HCT116 (cell line): ENCODE measurements at regions not wholly inside any gene's neighbourhood (a gene's known extent, or its start where the extent isn't known, plus 50 kb on each side); places are given as distances from the start of the nearest gene placed in this dataset.

Experiments
- ATAC-seq: fragments of 200-7000 bp; cut with Tn5 transposase; 2 replicates; pipeline ENCODE4 v1.9.1; 2020; ENCODE audit warnings: mild to moderate bottlenecking, moderate library complexity
- BruUV-seq: library from RNA; stranded (reverse); fragments of 400-500 nt; replicated peaks from 2 replicates; lab custom pipeline; 2021; lab: Mats Ljungman, UMichigan
- CTCF ChIA-PET: fragments of 300-600 bp; sonication (Branson Sonifier 250); formaldehyde crosslinking; loops from one replicate; lab custom pipeline; 2021; ENCODE audit warnings: antibody characterized with exemption; lab: Charles Lee
- POLR2A ChIA-PET: fragments of 300-600, 350-600 bp; sonication (Branson Sonifier 250); formaldehyde crosslinking; loops from one replicate; lab custom pipeline; 2021; ENCODE audit warnings: antibody characterized with exemption; lab: Charles Lee
- RAD21 ChIA-PET, 2 experiments: fragments of 300-600 bp; sonication (Branson Sonifier 250); formaldehyde crosslinking; loops; one replicate each; lab custom pipeline; 2023; ENCODE audit warnings: low total read pairs in 2 of 2; ENCODE audit not compliant: uncharacterized antibody in 2 of 2, unreplicated experiment in 2 of 2, low non-redundant PET in 1 of 2; lab: Charles Lee
- DNase-seq: peaks from one replicate; pipeline ENCODE4 v3.0.0-alpha.2; 2010; ENCODE audit warnings: low read depth, low spot score
- H2AFZ ChIP-seq: fragments of 200-600 bp; shearing (Covaris generic), sonication (generic); 2 replicates; pipeline ENCODE4 v1.6.1; 2017; ENCODE audit warnings: low read depth, mixed run types, mixed read lengths, antibody characterized with exemption, low read length; ENCODE audit not compliant: poor library complexity, severe bottlenecking
- H3K27ac ChIP-seq: 2 replicates; pipeline ENCODE4 v1.5.1; 2012; ENCODE audit warnings: low read depth, low read length
- H3K27me3 ChIP-seq: fragments of 200-600 bp; sonication (generic); 2 replicates; pipeline ENCODE4 v1.6.1; 2016; ENCODE audit warnings: mixed run types, low read length, mixed read lengths; ENCODE audit not compliant: insufficient read depth
- H3K36me3 ChIP-seq, 2 experiments: fragments of 200-500 bp in 1 of 2; fragments of 200-600 bp in 1 of 2; sonication (Bioruptor generic) in 1 of 2; sonication (generic) in 1 of 2; 2 replicates each; pipeline versions ENCODE4 v1.5.1 to v1.6.1; 2014 to 2016; ENCODE audit warnings: low read length in 2 of 2, inconsistent platforms in 1 of 2, mixed read lengths in 1 of 2, mixed run types in 1 of 2; ENCODE audit not compliant: insufficient read depth in 2 of 2, control insufficient read depth in 1 of 2
- H3K4me1 ChIP-seq, 2 experiments: fragments of 200-600 bp in 1 of 2; sonication (generic) in 1 of 2; 2 replicates each; pipeline versions ENCODE4 v1.5.1 to v1.6.1; 2012 to 2017; ENCODE audit warnings: low read length in 2 of 2, inconsistent platforms in 1 of 2, mild to moderate bottlenecking in 1 of 2, mixed read lengths in 1 of 2, mixed run types in 1 of 2, moderate library complexity in 1 of 2; ENCODE audit not compliant: insufficient read depth in 2 of 2, control insufficient read depth in 1 of 2
- H3K4me2 ChIP-seq: fragments of 200-600 bp; sonication (generic); 2 replicates; pipeline ENCODE4 v1.6.1; 2017; ENCODE audit warnings: mixed run types, low read length, mixed read lengths
- H3K4me3 ChIP-seq, 2 experiments: fragments of 200-600 bp in 1 of 2; sonication (generic) in 1 of 2; replicated peaks in 1 of 2; 2 replicates each; pipeline ENCODE4 v1.5.1; 2011 to 2016; ENCODE audit warnings: low read length in 2 of 2, control low read depth in 1 of 2, low read depth in 1 of 2, mild to moderate bottlenecking in 1 of 2, mixed read lengths in 1 of 2, mixed run types in 1 of 2
- H3K79me2 ChIP-seq: fragments of 200-600 bp; sonication (generic); 2 replicates; pipeline ENCODE4 v1.6.1; 2017; ENCODE audit warnings: mild to moderate bottlenecking, mixed run types, low read length, moderate library complexity, mixed read lengths; ENCODE audit not compliant: insufficient read depth
- H3K9ac ChIP-seq: fragments of 200-600 bp; sonication (generic); 2 replicates; pipeline ENCODE4 v1.6.1; 2016; ENCODE audit warnings: low read length, mixed read lengths
- H3K9me2 ChIP-seq: fragments of 200-600 bp; sonication (generic), shearing (Covaris generic); 2 replicates; pipeline ENCODE4 v1.6.1; 2017; ENCODE audit warnings: mixed run types, mild to moderate bottlenecking, moderate library complexity; ENCODE audit not compliant: insufficient read depth
- H3K9me3 ChIP-seq, 2 experiments: fragments of 200-500 bp in 1 of 2; fragments of 200-600 bp in 1 of 2; sonication (Bioruptor generic) in 1 of 2; sonication (generic) in 1 of 2; 2 replicates each; pipeline ENCODE4 v1.6.1; 2014 to 2017; ENCODE audit warnings: low read length in 2 of 2, mixed read lengths in 2 of 2, inconsistent platforms in 1 of 2, low read depth in 1 of 2, mild to moderate bottlenecking in 1 of 2, mixed run types in 1 of 2, moderate library complexity in 1 of 2; ENCODE audit not compliant: control insufficient read depth in 1 of 2, insufficient read depth in 1 of 2
- H4K20me1 ChIP-seq: fragments of 200-600 bp; sonication (generic), shearing (Covaris generic); 2 replicates; pipeline ENCODE4 v1.6.1; 2017; ENCODE audit warnings: mixed run types, mild to moderate bottlenecking, moderate library complexity; ENCODE audit not compliant: insufficient read depth
- SRF ChIP-seq: IDR thresholded peaks from 2 replicates; pipeline ENCODE4 v1.6.1; 2012; ENCODE audit warnings: low read depth
- TCF7L2 ChIP-seq: IDR thresholded peaks from 2 replicates; pipeline ENCODE4 v1.7.0; 2011; ENCODE audit warnings: borderline replicate concordance, inconsistent platforms; ENCODE audit not compliant: insufficient read depth, insufficient read length; ENCODE audit errors: extremely low read depth
- ZFX ChIP-seq: fragments of 450-650 bp; IDR thresholded peaks from 2 replicates; pipeline ENCODE4 v1.6.1; 2017
- intact Hi-C: fragments of 100-400 bp; cut with micrococcal nuclease; formaldehyde crosslinking; loops from 2 replicates; pipeline ENCODE4 v1.10.0; 2022
- TF ChIP-seq, protein P1 (sequence below): IDR thresholded peaks from 2 replicates; pipeline ENCODE4 v1.6.1; 2012; ENCODE audit warnings: low read depth
- TF ChIP-seq, protein P2 (sequence below): IDR thresholded peaks from 2 replicates; pipeline ENCODE4 v1.6.1; 2012

DNA sequence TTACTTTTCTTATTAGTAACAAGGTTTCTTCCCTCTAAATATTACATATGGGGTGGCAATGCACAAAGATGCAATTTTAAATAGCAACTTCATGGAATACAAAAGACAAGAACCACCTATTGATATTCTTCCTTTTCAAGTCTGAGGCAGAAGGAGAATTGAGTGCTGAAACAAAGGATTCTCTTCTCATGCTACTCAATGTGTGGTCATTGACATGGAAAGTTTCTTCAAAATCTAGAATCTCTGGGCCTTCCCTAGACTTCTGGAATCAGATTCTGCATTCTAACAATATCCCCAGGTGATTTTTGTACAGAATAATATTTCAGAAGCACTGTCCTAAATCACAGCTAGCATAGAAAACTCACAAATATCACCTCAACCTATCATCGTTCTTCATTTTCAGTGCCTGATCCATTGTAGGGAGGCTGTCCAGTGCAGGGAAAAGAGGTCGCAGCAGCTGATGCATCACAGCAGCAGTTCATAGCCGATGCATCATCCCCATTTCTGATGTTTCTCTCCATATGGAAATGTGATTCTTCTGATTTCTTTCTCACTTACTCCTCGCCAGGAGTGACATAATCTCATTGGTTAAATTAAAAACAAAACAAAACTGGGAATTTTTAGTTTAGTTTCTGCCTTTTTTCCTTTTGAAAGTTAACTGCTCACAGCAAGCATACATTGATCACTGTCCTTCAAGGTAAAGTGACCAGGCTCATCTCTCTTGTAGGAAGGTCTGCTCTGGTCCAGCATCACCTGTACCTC lies 139.5 kb upstream of the FAM83B start:
- H3K4me1 ChIP-seq: no peaks in the 10 kb centered on the region
- H3K36me3 ChIP-seq: no peaks in the 10 kb centered on the region
- H3K4me2 ChIP-seq: no peak overlapping the region
- H3K9me3 ChIP-seq: no peaks in the 10 kb centered on the region
- TF ChIP-seq SRF (no peak), TCF7L2 (no peak)
- ChIA-PET POLR2A (no interaction called here), RAD21 (no interaction called here), CTCF (interaction anchor here (6.2 kb wide), 1 partner anchor 11 kb away, joined by 35 read pairs; no protein-coding TSS in a partner anchor)
- no peak overlapping the region for H3K4me3 ChIP-seq
- no peaks in the 10 kb centered on the region for H4K20me1 ChIP-seq
- ATAC-seq (no peak), DNase-seq (no peak)
- H3K27ac ChIP-seq: no peak overlapping the region
- H3K79me2 ChIP-seq: no peaks in the 10 kb centered on the region
- no peaks in the 10 kb centered on the region for H3K27me3 ChIP-seq
- H2AFZ ChIP-seq: no peak overlapping the region
- H3K9me2 ChIP-seq: no peaks in the 10 kb centered on the region
- intact Hi-C loops: no loop called here
- H3K9ac ChIP-seq: no peak overlapping the region
- no TSS peak for BruUV-seq

DNA sequence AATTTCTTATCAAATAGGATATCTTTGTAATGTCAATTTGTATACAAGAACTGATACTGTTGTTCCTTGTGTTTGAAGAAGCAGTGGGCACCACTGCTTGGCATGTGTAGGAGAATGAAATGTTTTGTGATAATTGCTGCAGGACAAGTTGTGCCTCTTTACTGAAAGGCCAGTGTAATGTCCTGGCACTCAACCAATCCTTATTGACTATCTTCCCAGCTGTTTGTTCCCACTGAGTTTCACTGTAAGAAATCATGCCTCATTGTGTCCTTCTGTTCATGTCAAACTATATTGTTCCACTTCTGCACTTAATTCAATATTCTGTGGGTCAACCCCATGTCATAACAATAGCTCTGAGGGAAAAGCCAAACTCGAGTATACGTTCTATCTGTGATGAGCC lies 136.1 kb upstream of the FAM83B start:
- no peak overlapping the region for H3K27ac ChIP-seq
- BruUV-seq: no TSS peak
- H3K4me1 ChIP-seq: no peaks in the 10 kb centered on the region
- no peak overlapping the region for H2AFZ ChIP-seq
- ATAC-seq (no peak), DNase-seq (no peak)
- no peaks in the 10 kb centered on the region for H3K27me3 ChIP-seq
- H3K4me3 ChIP-seq: no peak overlapping the region
- H3K9me3 ChIP-seq: no peaks in the 10 kb centered on the region
- no peak overlapping the region for H3K9ac ChIP-seq
- intact Hi-C loops: loop anchor here (10.0 kb wide), 1 partner anchor 134 kb away; the partner anchor contains the start of gene FAM83B
- H4K20me1 ChIP-seq: no peaks in the 10 kb centered on the region
- ChIA-PET POLR2A (no interaction called here), CTCF (no interaction called here), RAD21 (no interaction called here)
- H3K79me2 ChIP-seq: no peaks in the 10 kb centered on the region
- no peaks in the 10 kb centered on the region for H3K36me3 ChIP-seq
- TF ChIP-seq, protein P1, sequence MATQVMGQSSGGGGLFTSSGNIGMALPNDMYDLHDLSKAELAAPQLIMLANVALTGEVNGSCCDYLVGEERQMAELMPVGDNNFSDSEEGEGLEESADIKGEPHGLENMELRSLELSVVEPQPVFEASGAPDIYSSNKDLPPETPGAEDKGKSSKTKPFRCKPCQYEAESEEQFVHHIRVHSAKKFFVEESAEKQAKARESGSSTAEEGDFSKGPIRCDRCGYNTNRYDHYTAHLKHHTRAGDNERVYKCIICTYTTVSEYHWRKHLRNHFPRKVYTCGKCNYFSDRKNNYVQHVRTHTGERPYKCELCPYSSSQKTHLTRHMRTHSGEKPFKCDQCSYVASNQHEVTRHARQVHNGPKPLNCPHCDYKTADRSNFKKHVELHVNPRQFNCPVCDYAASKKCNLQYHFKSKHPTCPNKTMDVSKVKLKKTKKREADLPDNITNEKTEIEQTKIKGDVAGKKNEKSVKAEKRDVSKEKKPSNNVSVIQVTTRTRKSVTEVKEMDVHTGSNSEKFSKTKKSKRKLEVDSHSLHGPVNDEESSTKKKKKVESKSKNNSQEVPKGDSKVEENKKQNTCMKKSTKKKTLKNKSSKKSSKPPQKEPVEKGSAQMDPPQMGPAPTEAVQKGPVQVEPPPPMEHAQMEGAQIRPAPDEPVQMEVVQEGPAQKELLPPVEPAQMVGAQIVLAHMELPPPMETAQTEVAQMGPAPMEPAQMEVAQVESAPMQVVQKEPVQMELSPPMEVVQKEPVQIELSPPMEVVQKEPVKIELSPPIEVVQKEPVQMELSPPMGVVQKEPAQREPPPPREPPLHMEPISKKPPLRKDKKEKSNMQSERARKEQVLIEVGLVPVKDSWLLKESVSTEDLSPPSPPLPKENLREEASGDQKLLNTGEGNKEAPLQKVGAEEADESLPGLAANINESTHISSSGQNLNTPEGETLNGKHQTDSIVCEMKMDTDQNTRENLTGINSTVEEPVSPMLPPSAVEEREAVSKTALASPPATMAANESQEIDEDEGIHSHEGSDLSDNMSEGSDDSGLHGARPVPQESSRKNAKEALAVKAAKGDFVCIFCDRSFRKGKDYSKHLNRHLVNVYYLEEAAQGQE: no peak
- TF ChIP-seq, protein P2, sequence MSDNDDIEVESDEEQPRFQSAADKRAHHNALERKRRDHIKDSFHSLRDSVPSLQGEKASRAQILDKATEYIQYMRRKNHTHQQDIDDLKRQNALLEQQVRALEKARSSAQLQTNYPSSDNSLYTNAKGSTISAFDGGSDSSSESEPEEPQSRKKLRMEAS: no peak
- no peak for TF ChIP-seq ZFX
- H3K4me2 ChIP-seq: no peak overlapping the region
- no peaks in the 10 kb centered on the region for H3K9me2 ChIP-seq
